HG03432 (cell line): ENCODE measurements at regions not wholly inside any gene's neighbourhood (a gene's known extent, or its start where the extent isn't known, plus 50 kb on each side); places are given as distances from the start of the nearest gene placed in this dataset.
"Not testable (repeated sequence)": the region's sequence is repeated elsewhere in the genome, so short reads cannot be mapped to it uniquely, and the experiment has no call there.

ENCODE experiments used
- ATAC-seq: cut with Tn5 transposase; IDR thresholded peaks from one replicate; pipeline ENCODE4 v1.9.1; 2021; ENCODE audit warnings: mild to moderate bottlenecking, moderate library complexity; ENCODE audit not compliant: unreplicated experiment

GRCh38 chr20:60167812-60168211, 209.6 kb downstream of the CDH26 start:
- ATAC-seq = no peak

GRCh38 chr20:60168963-60169362, 210.7 kb downstream of the CDH26 start:
- no peak for ATAC-seq

- ATAC-seq = no peak
Measured at GRCh38 chr20:60170116-60170515, 211.9 kb downstream of the CDH26 start.

GRCh38 chr20:60171313-60171712, 213.1 kb downstream of the CDH26 start:
- no peak for ATAC-seq

GRCh38 chr20:60171738-60172137, 213.5 kb downstream of the CDH26 start:
- ATAC-seq = no peak

GRCh38 chr20:60172346-60172984, 214.2 kb downstream of the CDH26 start:
- ATAC-seq = no peak

GRCh38 chr20:60177080-60177479, 218.9 kb downstream of the CDH26 start:
- ATAC-seq = no peak

GRCh38 chr20:60180986-60181385, 222.8 kb downstream of the CDH26 start:
- no peak for ATAC-seq

- ATAC-seq = no peak
Measured at GRCh38 chr20:60186412-60186811, 228.2 kb downstream of the CDH26 start.

GRCh38 chr20:60187683-60188082, 229.5 kb downstream of the CDH26 start:
- ATAC-seq = no peak

- no peak for ATAC-seq
Measured at GRCh38 chr20:60191014-60191413, 232.8 kb downstream of the CDH26 start.

GRCh38 chr20:60192326-60192725, 234.1 kb downstream of the CDH26 start:
- no peak for ATAC-seq

- ATAC-seq = not testable (repeated sequence)
Measured at GRCh38 chr20:60199132-60199531, 240.9 kb downstream of the CDH26 start.

GRCh38 chr20:60199866-60200265, 241.6 kb downstream of the CDH26 start:
- ATAC-seq = no peak

GRCh38 chr20:60200305-60200918, 242.2 kb downstream of the CDH26 start:
- no peak for ATAC-seq

GRCh38 chr20:60201198-60201835, 243.1 kb downstream of the CDH26 start:
- ATAC-seq = no peak

GRCh38 chr20:60202046-60202445, 243.8 kb downstream of the CDH26 start:
- ATAC-seq = no peak

GRCh38 chr20:60203451-60203850, 245.2 kb downstream of the CDH26 start:
- no peak for ATAC-seq

GRCh38 chr20:60204601-60205000, 246.4 kb downstream of the CDH26 start:
- no peak for ATAC-seq

- no peak for ATAC-seq
Measured at GRCh38 chr20:60206259-60206658, 248.0 kb downstream of the CDH26 start.

GRCh38 chr20:60209048-60209447, 250.8 kb downstream of the CDH26 start:
- ATAC-seq = no peak
